ENCODE measurements at regions not wholly inside any gene's neighbourhood (a gene's known extent, or its start where the extent isn't known, plus 50 kb on each side); places are given as distances from the start of the nearest gene placed in this dataset.

GRCh38 chr2:147364597-147364996 is 480.2 kb upstream of the ACVR2A start:
- DNase-seq (ENCODE audit: low spot score), result peak; percentile 25

DNA sequence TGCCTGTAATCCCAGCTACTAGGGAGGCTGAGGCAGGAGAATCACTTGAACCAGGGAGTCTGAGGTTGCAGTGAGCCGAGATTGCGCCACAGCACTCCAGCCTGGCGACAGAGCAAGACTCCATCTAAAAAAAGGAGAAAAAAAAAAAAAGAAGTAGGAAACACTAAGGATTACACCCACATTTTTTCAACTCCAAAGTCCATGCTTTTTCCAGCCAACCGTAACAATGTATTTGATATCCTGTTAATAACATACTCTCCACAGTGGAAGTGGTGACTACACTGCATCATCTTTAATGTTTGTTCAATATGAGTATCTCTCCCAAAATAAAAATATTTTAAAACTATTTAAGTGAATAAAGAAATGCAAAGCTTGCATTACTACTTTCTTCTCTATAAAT is 481.6 kb upstream of the ACVR2A start:
- DNase-seq (ENCODE audit: low spot score), result no peak

DNA sequence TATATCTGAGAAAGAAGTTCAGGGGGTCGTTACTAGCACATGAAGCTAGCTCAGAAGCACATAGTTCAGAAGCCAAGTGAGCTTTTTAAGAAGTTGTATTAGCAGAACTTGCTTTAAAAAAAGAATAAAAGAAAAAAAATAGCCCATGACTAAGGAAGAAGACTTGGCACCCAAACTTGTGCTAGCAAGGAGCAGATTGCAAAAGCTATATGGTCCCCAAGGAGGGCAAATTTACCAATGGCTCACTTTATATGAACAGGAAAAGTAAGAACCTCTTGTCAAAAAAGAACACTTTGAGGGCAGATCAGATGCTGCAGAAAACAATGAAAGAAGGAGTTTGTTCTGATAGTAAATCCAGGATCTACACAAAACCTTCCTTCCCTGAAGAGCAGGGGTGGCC is 486.5 kb upstream of the ACVR2A start:
- no peak for DNase-seq (ENCODE audit: low spot score)

DNA sequence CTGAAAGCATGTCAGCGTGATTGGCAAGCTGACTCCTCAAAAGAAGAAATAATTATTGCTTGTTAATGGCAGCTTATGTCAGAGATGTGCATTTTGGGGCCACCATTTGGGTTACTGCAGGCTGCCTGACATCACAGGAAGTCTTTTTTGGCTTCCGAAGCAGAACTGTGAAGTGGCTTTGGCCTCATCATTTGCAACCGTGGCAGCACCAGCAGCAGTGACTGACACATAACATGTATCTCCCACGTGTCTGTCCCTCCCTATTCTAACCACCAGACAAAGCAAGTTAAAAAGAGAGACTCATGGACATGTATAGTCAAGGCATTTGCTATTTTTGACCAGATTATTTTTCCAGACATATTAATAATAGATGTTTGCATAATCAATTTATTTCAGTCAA is 488.7 kb upstream of the ACVR2A start:
- DNase-seq (ENCODE audit: low spot score), result no peak

- DNase-seq (ENCODE audit: low spot score), result no peak
Observed at GRCh38 chr2:147355706-147356105, 489.1 kb upstream of the ACVR2A start.

DNA sequence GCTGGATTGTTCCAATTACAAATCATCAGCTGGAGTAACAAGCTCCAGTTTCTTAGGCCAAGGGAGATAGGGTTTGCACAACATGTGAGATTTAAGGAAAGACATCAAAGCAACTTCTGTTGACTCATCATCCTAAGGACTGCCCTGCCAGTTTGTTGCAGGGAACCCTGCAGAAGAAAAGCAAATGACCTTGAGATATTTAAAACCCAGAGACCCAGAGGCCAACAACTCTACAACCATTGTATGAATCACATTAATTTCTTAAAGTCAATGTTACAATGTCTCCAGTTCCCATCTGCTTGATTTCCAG is 491.8 kb upstream of the ACVR2A start:
- no peak for DNase-seq (ENCODE audit: low spot score)

- DNase-seq (ENCODE audit: low spot score), result no peak
Observed at GRCh38 chr2:147352264-147353071, 492.4 kb upstream of the ACVR2A start.

DNA sequence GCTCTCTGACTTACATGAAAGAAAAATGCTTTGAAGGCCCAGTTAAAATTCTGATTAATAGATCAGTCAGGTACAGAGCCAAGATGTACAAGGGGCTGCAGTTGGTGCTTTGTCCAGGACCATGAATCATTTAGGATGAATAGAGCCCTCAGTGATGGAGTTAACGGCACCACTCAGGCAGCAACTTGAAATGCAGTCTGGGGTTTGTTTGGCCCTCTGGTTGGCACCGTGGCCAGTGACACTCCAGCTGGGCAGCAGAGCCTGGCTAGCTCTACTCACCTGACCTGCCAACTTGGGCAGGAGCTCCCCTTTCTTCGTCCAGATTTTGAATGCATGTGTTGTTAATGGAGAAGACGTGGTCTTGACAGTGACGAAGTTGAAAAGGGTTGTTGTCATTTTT is 493.0 kb upstream of the ACVR2A start:
- DNase-seq (ENCODE audit: low spot score), result no peak

- DNase-seq (ENCODE audit: low spot score), result no peak
Observed at GRCh38 chr2:147348931-147349555, 495.8 kb upstream of the ACVR2A start.

DNA sequence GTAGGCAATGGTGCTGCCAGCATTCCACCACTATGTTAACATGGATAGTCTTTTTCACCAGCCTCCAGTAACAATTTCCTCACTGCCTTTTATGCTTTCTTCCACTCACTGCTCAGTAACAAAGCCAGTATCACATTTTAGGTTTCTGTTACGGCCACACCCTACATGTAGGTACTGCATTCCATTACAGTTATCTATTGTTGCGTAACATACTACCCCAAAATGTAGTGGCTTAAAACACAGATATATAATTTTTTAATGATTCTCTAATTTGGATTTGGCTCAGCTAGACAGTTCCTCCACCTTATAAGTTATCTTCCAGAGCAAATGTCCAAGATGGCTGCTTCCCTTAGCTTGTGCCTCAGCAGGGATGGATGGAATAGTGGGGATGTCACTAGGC is 498.7 kb upstream of the ACVR2A start:
- DNase-seq (ENCODE audit: low spot score), result no peak

DNA sequence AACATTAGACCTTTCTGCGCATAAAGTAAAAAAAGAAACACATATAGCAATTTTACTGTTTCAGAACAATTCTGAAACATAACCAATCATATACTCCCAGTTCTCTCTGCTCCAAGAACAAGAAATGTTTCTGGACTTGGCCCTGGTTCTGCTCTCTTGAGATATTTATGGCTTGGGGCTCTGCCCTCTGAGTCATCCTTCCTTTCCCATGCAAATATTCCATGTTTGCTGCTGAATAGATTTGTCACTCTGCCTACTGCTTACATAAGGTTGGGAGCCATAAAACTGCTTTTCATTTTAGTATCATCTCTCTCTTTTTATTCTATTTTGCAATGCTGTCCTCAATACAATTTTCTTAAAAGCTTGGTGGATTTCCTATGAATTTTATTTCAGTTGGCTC is 499.6 kb upstream of the ACVR2A start:
- peak; percentile 34 for DNase-seq (ENCODE audit: low spot score)

DNA sequence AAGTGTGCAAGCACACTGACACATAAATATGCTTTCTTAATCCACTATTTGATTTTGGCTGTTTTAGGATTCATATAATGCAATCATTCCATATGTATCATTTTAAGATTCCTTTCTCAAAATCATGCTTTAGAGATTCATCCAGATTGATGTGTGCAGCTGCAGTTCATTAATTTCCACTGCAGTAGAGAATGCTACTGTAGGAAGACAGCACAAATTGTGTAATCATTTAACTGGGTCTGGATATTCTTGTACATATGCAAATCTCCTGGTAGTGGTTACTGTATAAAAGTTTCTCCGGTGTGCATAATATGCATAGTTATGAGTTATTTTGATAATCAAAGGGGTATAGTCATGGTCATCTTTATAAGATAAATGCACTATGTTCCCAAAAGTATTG is 502.5 kb upstream of the ACVR2A start:
- no peak for DNase-seq (ENCODE audit: low spot score)

GRCh38 chr2:147331790-147332419 is 512.9 kb upstream of the ACVR2A start:
- DNase-seq (ENCODE audit: low spot score), result peak; percentile 23

DNA sequence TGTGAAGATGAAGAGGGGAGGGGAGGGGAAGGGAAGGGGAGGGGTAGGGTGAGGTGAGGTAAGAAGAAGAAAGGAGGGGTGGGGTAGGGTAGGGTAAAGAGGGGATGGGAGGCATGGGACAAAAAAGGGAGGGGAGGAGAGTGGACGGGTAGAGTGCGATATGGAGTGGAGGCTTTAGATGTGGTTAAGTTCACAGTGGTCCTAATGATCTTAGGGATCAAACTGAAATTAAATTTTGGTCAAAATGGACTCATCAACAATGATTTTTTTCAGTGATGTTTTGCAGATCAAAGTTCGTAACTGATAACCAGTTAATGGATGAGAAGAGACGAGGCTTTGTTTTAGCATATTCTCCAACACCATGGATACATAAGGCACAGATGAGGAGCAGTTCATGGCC is 513.9 kb upstream of the ACVR2A start:
- DNase-seq (ENCODE audit: low spot score), result no peak

DNA sequence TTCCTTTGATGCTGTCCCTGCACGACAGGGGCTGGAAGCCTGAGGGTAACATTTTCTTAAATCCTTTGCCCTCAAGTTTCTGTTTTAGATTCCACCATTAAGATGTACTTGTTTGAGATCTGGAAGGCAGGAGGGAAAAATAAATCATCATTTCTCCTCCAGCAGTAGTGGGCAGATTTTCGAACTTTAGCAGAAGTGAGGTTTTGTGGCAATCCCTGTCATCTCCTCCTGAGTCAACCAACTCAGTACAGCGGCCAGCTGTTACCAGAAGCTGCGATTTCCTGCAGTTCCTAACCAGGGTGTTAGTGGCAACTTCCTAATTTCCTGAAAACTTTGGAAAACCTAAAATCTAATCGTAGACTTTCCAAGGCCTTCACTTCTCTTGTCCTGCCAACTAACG is 517.2 kb upstream of the ACVR2A start:
- DNase-seq (ENCODE audit: low spot score), result no peak

DNA sequence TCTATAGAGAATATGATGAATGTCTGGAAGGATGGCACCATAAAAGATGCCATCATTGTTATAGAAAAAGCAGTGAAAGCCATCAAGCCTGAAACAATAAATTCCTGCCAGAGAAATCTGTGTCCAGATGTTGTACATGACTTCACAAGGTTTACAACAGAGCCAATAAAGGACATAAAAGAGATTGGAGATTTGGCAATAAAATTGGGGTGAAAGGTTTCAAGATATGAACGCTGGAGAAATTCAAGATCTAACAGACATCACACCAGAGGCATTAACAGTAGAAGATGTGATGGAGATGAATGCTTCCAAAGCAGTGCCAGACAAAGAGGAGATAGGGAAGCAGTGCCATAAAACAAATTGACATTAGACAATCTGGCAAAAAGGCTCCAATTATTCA is 518.8 kb upstream of the ACVR2A start:
- no peak for DNase-seq (ENCODE audit: low spot score)

- no peak for DNase-seq (ENCODE audit: low spot score)
Observed at GRCh38 chr2:147320146-147320545, 524.7 kb upstream of the ACVR2A start.

- no peak for DNase-seq (ENCODE audit: low spot score)
Observed at GRCh38 chr2:147311058-147311430, 533.8 kb upstream of the ACVR2A start.

DNA sequence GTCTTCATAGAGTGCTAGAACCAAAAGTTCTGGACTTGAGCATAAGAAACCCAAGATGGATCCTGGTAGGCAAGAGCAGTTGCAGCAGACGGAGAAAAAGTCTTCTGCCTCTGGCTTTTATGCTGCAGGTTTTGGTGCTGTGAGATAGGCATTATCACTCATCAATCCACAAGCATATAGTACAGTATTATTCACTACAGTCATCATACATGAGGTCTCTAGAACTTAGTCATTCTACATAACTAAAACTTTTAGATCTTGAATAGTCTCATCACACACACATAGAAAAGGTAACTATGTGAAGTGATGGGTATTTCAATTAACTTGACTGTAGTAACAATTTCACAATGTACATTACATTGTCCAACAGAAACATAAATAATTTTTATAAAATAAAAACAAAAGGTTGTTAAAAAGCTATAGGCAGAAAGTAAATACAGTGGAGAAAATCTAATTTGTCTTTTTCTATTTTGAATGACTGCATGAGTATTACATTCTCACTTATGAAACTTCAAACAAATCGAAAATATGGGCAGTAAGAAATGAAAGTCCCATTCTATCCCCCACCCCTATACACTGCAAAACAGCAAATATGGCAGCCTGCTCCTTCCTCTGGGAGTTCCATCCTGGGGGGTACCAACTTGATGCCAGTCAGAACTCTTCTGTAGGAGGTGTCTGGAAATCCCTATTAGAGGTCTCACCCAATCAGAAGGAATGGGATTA is 534.3 kb upstream of the ACVR2A start:
- DNase-seq (ENCODE audit: low spot score), result no peak

- no peak for DNase-seq (ENCODE audit: low spot score)
Observed at GRCh38 chr2:147297820-147298219, 547.0 kb upstream of the ACVR2A start.

- DNase-seq (ENCODE audit: low spot score), result no peak
Observed at GRCh38 chr2:147294825-147295392, 549.9 kb upstream of the ACVR2A start.
